Hepatic stellate cell (primary cell): ENCODE measurements at regions not wholly inside any gene's neighbourhood (a gene's known extent, or its start where the extent isn't known, plus 50 kb on each side); places are given as distances from the start of the nearest gene placed in this dataset.

Source experiments
- DNase-seq: peaks from one replicate; pipeline ENCODE4 v3.0.0; 2011; ENCODE audit warnings: low spot score

DNA sequence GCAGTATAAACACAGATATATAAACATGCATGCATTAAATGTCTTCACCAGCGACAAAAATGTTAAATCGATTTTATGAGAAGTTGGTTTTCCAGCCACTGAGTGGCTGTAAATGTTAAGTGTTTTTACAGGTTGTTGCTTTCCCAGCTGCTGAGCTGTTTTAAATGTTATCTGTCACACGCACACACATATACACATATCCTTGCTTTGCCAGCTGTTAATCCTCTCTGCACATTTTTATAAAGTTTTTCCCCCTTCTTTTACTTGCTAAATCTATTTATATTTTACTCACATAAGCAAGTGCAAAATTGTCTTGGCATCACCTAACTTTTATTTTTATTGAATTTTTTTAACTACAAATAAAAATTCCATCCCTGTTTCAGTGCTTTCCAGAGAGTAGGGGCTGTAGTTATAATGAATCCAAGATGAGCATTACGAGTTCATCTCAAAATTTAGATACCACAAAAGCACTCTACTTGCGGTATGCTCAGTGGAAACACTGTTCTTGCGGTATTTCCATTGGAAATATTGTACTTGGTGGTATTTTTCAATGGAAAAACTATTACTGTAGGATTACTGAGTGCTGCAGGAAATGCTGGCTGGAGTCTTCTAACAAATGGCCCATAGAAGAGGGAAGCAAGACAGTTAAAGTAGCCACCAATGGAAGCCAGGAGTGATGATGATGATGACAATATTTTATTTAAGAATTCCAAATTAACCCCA lies 124.9 kb upstream of the KCNJ16 start:
- DNase-seq = no peak

DNA sequence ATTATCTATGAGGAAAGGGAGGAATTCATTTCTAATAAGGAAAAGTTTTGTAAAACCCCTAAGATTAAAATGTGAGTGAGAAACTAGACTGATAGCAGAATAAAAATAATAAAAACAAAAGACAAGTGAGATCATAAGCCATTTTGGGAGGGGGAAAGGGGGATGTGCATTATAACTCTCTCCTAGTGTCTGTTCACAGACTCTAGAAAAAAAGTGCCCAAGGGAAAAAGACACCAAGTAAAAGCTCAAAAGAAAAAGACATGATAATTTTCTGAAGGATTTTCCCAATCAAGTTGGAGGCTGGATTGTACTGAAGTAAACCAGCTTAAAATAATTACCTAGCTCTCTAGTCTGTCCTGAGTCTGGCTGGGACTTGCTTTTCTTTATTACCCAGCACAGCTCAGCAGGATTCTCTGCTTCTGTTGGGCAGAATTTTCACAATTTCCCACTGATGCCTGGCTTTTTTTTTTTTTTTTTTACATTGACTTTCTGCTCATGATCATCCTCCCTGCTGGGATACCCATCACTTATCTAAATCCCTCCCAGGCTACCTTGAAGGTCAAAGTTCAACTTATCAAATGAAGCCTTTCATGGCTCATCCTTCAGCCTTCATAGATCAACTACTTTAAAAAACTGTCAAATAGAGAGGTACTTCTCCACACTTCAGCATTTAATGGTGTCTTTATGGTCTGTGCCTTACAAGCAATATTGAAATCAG lies 124.2 kb upstream of the KCNJ16 start:
- no peak for DNase-seq

DNA sequence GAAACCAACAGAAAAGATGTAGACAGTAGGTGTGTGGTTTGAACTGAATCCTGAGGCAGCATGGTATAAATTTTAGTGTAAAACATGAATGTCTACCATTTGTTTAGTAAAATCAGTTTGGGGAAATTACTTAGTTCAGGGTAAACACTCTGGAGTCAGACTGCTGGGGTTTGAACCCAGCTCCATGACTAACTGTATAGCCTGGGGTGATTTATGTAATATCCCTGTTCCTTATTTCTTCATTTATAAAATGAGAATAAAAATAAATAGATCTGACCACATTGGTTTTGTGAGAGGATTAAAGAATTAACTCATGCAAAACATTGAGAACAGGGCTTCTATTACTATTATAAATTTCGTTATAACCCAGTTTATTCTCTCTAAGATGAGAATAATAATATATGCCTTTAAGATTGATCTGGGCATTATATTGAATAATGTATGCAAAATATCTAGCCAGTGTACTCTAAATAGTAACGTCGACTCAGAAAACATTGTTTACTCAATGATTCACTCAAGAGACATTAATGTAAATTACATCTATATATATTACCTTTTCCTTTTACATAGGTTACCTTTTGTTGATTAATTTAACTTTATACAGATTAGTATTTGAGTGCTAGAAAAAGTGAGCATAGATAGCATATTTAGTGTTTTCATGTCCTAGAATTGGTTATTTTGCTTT lies 120.6 kb upstream of the KCNJ16 start:
- no peak for DNase-seq

DNA sequence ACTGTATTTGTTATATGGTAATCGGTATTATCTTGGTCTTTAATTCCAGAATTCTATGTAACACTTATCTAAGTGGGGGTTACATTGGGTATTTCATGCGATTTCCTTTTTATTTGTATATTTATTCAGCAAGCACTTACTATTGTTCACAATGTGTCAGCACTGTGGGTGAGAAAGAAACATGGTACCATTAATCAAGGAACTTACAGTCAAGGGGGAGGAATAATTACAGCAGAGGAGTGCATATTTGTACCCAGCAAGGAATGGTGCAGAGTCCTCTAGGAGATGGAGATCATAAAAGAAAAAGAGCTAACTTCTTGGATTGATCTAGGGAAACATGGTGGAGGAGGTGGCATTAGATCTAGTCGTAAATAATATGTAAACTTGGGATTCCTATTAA lies 117.0 kb upstream of the KCNJ16 start:
- DNase-seq = no peak

DNA sequence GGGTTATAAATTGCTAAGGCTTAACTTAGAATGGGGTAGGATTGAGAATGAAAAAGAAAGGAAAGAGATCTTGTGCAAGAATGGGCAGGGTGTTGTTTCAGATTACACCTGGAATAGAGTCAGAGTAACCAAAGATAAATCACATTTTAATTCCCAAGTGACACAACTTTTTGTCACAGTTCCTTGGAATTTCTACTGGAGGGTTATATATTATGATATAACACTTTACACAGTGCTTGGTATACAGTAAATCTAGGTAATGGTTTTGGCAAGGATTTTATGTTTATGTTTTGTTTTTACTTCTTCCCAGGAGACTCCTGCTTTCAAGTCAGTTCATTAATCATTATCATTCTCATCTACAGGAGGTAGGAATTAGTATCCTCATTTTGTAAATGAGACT lies 115.7 kb upstream of the KCNJ16 start:
- DNase-seq = no peak

DNA sequence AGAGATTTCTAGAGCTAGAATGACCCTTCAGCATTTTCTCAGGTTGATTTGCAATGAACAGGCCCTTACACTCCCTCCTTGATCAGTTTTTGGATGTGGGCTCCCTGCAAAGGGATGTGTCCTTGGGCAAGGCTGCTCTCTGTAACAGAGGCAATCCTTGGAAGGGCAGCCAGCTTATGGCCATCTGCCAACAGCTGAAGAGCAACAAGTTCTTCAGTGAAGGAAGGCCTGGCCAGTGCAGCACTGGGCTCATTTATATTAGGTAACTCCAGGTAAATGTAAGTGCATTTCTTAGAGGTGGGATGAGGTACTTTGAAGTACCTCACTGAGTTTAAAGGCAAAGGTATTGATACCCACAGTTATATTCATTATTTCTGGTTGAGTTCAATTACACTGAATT lies 114.3 kb upstream of the KCNJ16 start:
- DNase-seq = no peak

DNA sequence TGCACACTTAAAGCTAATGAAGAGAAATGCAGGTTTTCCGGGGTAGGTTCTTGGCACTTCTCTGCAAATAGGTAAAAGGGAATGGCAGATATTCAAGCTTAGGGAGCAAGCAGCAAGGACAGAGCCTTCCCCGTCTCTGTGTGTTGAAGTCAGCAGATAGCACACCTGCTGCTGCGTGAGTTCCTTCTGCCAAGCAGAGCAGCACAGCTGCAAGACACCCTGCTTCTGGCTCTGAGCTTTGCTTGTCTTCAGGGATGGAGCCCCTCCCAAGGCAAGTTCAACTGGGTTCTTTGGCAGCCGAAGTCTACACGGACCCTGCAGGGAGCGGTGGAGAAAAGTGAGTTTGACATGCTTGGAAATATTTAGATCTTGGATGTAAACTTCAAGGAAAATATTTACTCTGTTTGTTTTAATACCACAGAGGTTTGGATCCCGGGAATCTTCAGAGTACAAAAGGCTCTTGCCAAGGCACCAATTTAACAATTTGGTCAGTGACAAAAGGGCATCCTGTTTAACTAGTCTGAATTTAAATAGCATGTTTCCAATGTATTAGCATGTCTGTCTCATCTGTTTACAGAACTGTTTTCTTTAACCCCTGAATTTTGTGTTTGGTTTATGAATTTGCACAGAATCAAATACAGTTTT lies 113.4 kb upstream of the KCNJ16 start:
- no peak for DNase-seq

DNA sequence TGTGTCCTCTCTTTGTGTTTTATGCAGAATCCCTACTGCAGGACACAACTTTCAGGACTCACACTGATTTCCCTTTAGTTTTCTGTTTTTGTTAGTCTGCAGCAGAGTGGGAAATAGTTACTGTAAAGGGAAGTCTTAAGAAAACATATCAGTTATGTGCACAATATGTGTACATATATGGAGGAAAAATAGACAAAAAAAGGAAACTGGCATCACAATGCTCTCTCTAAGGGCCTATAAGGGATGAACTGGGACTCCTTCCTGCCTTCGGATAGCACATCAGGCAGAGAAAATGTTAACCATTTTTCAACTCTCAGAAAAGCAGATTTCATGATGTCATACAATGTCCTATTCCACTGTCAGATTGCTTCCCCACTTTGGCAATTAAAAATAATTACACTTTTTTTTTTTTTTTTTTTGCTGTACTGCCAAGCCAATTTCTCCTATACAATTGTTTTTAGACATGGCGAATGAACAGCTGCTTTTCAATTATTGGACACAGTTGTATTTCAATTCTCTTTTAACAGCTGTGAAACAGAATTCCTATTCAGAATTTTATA lies 112.5 kb upstream of the KCNJ16 start:
- no peak for DNase-seq

DNA sequence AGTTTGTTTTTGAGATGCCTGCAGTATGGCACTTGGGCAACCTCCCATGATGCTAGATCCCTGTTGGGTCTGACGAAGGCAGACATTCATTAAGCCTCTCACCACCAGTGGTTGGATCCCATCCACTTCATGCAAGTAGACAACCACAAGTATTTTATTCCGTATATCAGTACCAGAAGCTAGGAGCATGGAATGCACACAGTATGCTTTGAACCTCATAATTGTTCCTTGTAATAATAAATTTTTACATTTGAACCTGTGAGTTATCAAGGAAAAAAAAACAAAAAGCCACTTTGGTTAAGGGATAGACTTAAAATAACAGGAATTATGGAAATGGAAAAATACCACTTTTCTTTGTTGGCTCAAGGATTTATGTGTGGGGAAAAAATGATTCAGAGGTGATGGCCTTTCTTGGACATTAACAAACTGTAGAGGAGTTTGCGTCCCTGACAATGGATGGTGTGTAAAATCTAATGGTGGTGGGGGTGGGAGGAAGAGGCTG lies 107.1 kb upstream of the KCNJ16 start:
- peak; percentile 57 for DNase-seq

DNA sequence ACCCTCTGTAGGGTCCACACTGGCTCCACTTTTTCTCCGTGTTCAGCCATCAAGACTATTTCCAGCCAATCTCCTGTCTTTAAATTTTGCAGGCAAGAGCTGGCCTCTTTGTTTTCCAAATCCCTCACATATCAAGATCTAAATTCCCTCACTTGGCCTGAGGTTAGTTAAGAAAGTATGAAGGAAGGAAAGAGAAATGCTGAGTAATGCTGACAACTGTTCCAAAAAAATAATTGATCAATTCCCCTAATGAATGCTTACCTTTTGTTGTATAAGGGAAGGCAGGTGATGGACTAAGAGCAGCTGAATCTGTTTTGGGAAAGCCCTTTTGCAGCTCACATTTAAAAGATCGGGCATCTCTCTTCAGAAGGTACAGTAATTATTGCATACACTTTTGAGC lies 105.1 kb upstream of the KCNJ16 start:
- no peak for DNase-seq

DNA sequence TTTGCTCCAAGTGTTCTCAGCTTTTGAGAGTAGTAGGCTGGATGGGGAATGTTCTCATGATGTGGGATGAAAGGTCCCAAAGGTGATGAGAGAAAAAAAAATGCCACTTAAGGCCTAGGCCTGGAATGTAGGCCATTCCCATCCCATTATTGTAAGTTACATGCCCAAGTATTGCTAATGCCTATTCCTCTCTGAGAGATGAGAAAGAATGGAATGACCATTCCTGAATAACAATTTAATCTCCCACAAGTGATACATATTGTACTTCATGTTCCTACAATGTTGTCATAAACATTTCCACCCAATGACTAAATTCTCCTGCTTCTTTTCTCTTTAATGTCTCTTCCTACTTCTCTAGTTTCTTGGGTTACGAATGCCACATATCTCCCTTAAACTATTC lies 102.8 kb upstream of the KCNJ16 start:
- no peak for DNase-seq

DNA sequence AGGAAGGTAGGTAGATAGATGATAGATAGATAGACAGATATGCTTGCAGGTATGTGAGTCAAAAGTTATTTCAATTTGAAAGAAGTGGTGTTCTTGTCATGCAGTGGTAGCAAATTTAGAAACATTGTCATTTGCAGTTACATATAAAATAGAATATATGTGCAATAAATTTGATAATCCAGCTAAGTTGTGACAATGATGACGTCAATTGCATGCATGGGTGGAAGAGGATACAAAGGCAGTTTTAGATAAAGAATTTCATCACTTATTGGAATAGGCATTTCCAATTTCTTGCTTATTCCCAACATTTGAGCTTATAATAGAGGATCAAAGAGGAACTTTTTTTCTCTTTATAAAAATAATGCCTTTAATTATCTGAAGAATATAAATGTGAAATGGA lies 99.2 kb upstream of the KCNJ16 start:
- DNase-seq = no peak

DNA sequence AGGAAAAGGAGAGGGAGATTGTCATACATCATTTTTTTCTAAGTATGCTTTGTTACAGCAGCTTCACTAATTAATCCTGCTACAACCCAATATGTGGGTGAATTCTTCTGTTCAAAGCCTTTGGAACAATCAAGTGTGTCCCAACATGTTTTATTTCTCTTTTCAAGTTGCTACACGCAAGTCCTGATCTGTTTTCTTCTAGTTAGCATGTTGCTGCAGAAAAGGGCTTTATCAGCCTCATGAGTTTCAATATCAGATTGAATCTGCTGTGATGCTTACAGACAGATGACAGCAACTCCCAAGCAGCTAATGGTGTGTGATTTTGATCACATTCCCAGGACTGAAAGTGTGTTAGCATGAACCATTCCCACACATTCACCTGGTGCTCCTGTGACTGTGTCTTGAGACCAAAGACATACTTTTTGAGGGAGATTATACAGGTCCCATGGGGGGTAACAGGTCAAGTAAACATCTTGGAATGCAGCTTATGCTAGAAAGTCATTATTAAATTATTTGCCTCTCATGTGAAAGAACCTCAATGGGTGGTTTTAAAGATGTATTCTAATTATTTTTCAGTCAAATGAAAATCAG lies 96.9 kb upstream of the KCNJ16 start:
- DNase-seq = no peak

DNA sequence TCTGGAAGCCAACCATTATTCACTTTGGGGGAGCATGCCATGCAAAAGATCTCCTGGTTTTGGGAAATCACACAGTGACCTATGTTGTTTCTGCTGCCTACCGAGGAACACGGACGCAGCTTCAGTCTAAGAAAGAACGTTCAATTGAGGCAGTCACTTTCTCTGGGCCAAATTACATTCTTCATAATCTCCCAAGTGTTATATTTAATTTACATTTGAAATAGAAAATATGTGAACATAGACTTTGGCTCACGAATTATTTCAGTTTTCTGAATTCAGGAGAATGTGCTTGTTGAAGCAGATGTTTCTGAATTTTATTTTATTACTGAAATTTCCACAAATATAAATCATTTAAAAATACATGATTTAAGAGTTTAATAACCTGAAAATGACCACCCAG lies 93.6 kb upstream of the KCNJ16 start:
- DNase-seq = no peak

DNA sequence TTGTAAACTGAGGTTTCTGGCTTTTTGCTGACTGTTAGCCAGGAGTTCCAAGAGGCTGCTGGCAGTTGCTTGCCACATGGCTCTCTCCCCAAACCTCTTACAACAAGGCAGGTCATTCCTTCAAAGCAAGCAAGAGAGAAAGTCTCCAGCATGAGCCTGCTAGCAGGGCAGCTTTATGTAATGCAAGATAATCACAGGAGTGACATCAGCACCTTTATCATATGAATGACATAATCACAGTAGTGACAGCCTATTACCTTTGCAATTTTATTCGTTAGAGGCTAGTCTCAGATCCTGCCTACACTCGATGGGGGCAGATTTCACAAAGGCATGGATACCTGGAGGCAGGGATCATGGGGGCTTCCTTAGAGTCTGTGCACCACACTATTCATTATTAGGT lies 79.5 kb upstream of the KCNJ16 start:
- no peak for DNase-seq

DNA sequence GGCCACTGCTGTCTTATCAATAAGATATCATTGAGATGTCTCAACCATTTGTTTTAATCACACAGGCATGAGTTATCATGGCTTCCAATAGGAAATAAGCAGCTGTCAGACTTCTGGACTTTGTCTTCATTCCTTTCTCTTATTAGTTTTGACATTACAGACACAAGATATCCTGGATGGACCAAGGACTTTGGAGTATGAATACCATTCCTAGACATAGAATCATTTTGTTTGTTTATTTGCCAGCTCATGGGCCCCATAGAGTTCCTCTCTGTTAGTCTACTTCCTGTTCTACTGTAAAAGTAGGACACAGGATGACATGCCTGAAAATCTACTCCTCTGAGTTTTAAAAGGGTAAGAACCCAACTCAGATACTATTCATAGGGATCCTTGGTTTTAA lies 77.7 kb upstream of the KCNJ16 start:
- peak; percentile 28 for DNase-seq

DNA sequence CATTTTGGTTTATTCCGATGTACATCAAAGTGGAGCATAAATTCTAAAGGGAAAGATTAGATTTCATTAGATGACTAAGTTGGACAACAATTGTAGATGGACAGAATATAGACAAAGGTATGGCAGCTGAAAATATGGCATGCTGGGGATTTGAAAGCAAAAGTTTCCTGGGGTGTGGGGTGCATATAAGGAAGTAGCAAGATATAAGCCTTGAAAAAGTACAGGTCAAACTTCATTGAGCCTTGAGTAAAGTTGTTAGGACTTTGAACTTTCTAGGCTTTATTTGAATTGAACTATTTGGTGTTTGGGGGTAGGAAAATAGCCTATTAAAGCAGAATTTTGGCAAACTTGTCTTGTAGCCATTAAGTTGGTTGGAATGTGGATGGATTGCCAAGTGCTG lies 75.8 kb upstream of the KCNJ16 start:
- DNase-seq = no peak

DNA sequence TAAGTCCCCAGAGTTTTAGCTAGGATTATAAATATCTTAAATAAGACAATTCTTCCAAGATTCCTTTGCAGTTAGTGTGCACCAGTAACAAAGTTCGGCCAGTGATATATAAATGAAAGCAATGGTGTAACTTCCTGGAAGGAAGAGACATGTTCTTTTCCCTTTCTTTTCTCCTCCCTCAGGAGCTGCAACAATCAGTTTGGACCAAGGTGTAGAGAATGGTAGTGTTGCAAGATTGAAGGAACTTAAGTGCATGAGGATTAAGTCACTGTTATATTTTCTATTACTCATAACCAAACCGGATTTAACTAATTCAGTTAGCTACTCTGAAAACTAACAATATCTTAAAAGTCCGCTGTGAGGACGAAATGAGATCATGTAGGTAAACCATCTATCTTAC lies 68.9 kb upstream of the KCNJ16 start:
- no peak for DNase-seq

DNA sequence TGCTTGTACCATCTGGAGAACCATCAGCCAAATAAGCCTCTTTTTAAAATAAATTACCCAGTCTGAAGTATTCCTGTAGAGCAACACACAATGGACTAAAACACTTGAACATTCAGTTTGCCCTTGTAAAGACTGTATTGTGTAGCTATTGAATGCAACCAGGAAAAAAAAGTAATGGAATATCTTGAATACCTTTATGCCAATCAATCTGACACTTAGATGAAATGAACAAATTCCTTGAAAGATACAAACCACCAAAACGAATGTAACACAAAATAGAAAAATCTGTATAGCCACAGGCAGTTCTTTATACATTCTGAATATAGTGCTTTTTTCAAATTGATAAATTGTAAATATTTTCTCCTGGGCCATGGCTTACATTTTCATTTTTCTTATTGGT lies 63.3 kb upstream of the KCNJ16 start:
- DNase-seq = no peak

DNA sequence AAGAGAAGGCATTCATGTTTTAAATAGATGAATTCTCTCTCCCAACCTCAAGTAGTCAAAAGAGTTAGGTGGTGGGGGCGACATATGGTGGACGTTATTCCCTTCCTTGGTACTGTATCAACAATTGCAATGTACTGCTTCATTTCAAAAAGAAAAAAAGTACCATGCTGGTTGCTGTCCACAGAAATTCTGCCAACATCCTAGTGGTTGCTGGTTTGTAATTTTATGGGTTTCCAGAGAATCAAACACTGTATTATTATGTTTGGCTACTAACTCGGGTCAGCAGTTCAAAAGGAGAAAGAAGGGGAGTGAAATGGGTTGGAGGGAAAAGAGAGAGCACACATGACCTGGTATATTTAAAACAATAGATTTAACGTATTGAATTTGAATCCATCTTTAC lies 61.1 kb upstream of the KCNJ16 start:
- DNase-seq = no peak

DNA sequence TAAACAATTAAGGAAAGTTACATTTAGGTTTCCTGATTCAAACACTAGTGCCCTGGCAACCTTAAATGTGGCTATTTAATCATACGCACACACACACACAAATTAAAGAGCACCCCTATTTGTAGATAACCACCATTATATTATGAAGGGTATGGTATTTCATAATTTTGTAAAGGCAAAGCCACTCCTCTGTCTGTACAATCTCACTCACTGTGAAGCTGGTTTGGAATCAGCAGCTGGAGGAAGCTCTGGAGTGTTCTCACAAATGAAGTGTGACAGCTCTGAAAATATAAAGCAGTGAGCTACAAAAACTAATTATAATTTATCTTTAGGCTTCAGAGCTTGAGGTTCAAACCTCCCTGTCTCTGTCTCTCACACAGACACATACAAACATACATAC lies 57.9 kb upstream of the KCNJ16 start:
- DNase-seq = no peak

DNA sequence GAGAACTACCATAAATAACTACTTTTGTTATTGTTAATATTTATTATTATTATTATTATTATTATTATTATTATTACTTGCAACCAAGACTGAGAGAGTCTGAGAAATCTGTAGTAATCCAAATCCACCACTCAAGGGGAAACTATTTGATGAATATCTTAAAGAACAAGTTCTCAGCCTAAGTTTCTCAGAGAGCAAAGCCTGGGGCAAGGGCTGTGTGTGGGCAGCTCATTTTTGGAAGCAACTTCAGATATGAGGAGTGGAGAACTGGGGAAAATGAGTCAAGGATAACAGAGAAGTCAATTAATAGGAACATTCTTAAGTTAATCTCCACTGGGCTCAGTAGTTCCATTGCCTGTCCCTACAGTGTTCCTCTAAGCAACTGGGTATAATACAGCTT lies 57.1 kb upstream of the KCNJ16 start:
- no peak for DNase-seq
